ENCODE measurements at regions not wholly inside any gene's neighbourhood (a gene's known extent, or its start where the extent isn't known, plus 50 kb on each side); places are given as distances from the start of the nearest gene placed in this dataset.

GRCh38 chr13:106657104-106657503 is 89.2 kb upstream of the ARGLU1 start:
- Histone ChIP-seq H3F3A (ENCODE audit: insufficient read depth) (no peaks in the 10 kb centered on the region), H3K36me3 (ENCODE audit: low read length) (no peaks in the 10 kb centered on the region), H3K4me3 (ENCODE audit: insufficient read depth, low read length, poor library complexity, severe bottlenecking) (no peak overlapping the region), H3K9me3 (ENCODE audit: insufficient read depth, low read length) (no peaks in the 10 kb centered on the region), H3K9ac (ENCODE audit: low read length) (no peak overlapping the region), H3K27ac (ENCODE audit: low read depth, low read length) (no peak overlapping the region), H4K20me1 (ENCODE audit: low read depth, low read length) (no peaks in the 10 kb centered on the region), H3K9me2 (replicated peaks; ENCODE audit: insufficient read depth, low read length) (no peaks in the 10 kb centered on the region), H2AFZ (ENCODE audit: low read depth, low read length, severe bottlenecking) (no peak overlapping the region), H3K4me2 (ENCODE audit: low read depth, low read length, poor library complexity, severe bottlenecking) (no peak overlapping the region), H3K79me2 (ENCODE audit: insufficient read depth, low read length) (no peaks in the 10 kb centered on the region), H3K27me3 (ENCODE audit: low read length) (no peaks in the 10 kb centered on the region)
- TF ChIP-seq CTCF (IDR thresholded peaks at IDR 0.05; ENCODE audit: insufficient read depth, low read length, poor library complexity, severe bottlenecking) (no peak), EZH2phosphoT487 (conservative IDR thresholded peaks at IDR 0.05; ENCODE audit: low read length) (no peak)

- Histone ChIP-seq H3K27me3 (ENCODE audit: low read length) (no peaks in the 10 kb centered on the region), H3F3A (ENCODE audit: insufficient read depth) (no peaks in the 10 kb centered on the region), H3K9me3 (ENCODE audit: insufficient read depth, low read length) (no peaks in the 10 kb centered on the region), H3K9ac (ENCODE audit: low read length) (no peak overlapping the region), H3K79me2 (ENCODE audit: insufficient read depth, low read length) (no peaks in the 10 kb centered on the region), H3K4me3 (ENCODE audit: insufficient read depth, low read length, poor library complexity, severe bottlenecking) (no peak overlapping the region), H3K36me3 (ENCODE audit: low read length) (no peaks in the 10 kb centered on the region), H4K20me1 (ENCODE audit: low read depth, low read length) (no peaks in the 10 kb centered on the region), H3K27ac (ENCODE audit: low read depth, low read length) (no peak overlapping the region), H2AFZ (ENCODE audit: low read depth, low read length, severe bottlenecking) (no peak overlapping the region), H3K9me2 (replicated peaks; ENCODE audit: insufficient read depth, low read length) (no peaks in the 10 kb centered on the region), H3K4me2 (ENCODE audit: low read depth, low read length, poor library complexity, severe bottlenecking) (no peak overlapping the region)
- no peak for TF ChIP-seq EZH2phosphoT487 (conservative IDR thresholded peaks at IDR 0.05; ENCODE audit: low read length)
- TF ChIP-seq CTCF (IDR thresholded peaks at IDR 0.05; ENCODE audit: insufficient read depth, low read length, poor library complexity, severe bottlenecking): no peak
Observed at GRCh38 chr13:106656186-106656585, 88.2 kb upstream of the ARGLU1 start.

- Histone ChIP-seq H3K27ac (ENCODE audit: low read depth, low read length) (no peak overlapping the region), H3K27me3 (ENCODE audit: low read length) (no peaks in the 10 kb centered on the region), H3K9me3 (ENCODE audit: insufficient read depth, low read length) (no peaks in the 10 kb centered on the region), H3K9ac (ENCODE audit: low read length) (no peak overlapping the region), H2AFZ (ENCODE audit: low read depth, low read length, severe bottlenecking) (no peak overlapping the region), H3K36me3 (ENCODE audit: low read length) (no peaks in the 10 kb centered on the region), H3K4me3 (ENCODE audit: insufficient read depth, low read length, poor library complexity, severe bottlenecking) (no peak overlapping the region), H3K9me2 (replicated peaks; ENCODE audit: insufficient read depth, low read length) (no peaks in the 10 kb centered on the region), H4K20me1 (ENCODE audit: low read depth, low read length) (no peaks in the 10 kb centered on the region), H3K4me2 (ENCODE audit: low read depth, low read length, poor library complexity, severe bottlenecking) (no peak overlapping the region), H3F3A (ENCODE audit: insufficient read depth) (no peaks in the 10 kb centered on the region), H3K79me2 (ENCODE audit: insufficient read depth, low read length) (no peaks in the 10 kb centered on the region)
- TF ChIP-seq CTCF (IDR thresholded peaks at IDR 0.05; ENCODE audit: insufficient read depth, low read length, poor library complexity, severe bottlenecking) (no peak), EZH2phosphoT487 (conservative IDR thresholded peaks at IDR 0.05; ENCODE audit: low read length) (no peak)
Observed at GRCh38 chr13:106651442-106651841, 83.5 kb upstream of the ARGLU1 start.

Data from SU-DHL-6 (cell line).